ENCODE measurements at regions not wholly inside any gene's neighbourhood (a gene's known extent, or its start where the extent isn't known, plus 50 kb on each side); places are given as distances from the start of the nearest gene placed in this dataset.

GRCh38 chr4:167308876-167309275, 74.6 kb upstream of the SPOCK3 start:
- TF ChIP-seq, protein P1, sequence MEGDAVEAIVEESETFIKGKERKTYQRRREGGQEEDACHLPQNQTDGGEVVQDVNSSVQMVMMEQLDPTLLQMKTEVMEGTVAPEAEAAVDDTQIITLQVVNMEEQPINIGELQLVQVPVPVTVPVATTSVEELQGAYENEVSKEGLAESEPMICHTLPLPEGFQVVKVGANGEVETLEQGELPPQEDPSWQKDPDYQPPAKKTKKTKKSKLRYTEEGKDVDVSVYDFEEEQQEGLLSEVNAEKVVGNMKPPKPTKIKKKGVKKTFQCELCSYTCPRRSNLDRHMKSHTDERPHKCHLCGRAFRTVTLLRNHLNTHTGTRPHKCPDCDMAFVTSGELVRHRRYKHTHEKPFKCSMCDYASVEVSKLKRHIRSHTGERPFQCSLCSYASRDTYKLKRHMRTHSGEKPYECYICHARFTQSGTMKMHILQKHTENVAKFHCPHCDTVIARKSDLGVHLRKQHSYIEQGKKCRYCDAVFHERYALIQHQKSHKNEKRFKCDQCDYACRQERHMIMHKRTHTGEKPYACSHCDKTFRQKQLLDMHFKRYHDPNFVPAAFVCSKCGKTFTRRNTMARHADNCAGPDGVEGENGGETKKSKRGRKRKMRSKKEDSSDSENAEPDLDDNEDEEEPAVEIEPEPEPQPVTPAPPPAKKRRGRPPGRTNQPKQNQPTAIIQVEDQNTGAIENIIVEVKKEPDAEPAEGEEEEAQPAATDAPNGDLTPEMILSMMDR (IDR thresholded peaks at IDR 0.05): no peak
- TF ChIP-seq POLR2AphosphoS5 (IDR thresholded peaks at IDR 0.05) (no peak), EP300 (IDR thresholded peaks at IDR 0.05) (no peak)
